Ishikawa (cell line): ENCODE measurements at regions not wholly inside any gene's neighbourhood (a gene's known extent, or its start where the extent isn't known, plus 50 kb on each side); places are given as distances from the start of the nearest gene placed in this dataset.

Experiments
- CEBPB ChIP-seq: IDR thresholded peaks from 2 replicates; pipeline ENCODE4 v1.6.1; 2012
- EGR1 ChIP-seq: IDR thresholded peaks from 2 replicates; pipeline ENCODE4 v1.6.1; 2012
- EP300 ChIP-seq: IDR thresholded peaks from 2 replicates; pipeline ENCODE4 v1.6.1; 2012; ENCODE audit warnings: borderline replicate concordance
- NFIC ChIP-seq: IDR thresholded peaks from 2 replicates; pipeline ENCODE4 v1.6.1; 2012
- RAD21 ChIP-seq: IDR thresholded peaks from 2 replicates; pipeline ENCODE4 v1.6.1; 2012; ENCODE audit warnings: low read depth
- TAF1 ChIP-seq: IDR thresholded peaks from 2 replicates; pipeline ENCODE4 v1.6.1; 2012; ENCODE audit warnings: low read depth, mild to moderate bottlenecking
- TCF12 ChIP-seq: IDR thresholded peaks from 2 replicates; pipeline ENCODE4 v1.6.1; 2012; ENCODE audit warnings: low read depth
- YY1 ChIP-seq: IDR thresholded peaks from 2 replicates; pipeline ENCODE4 v1.6.1; 2012; ENCODE audit warnings: low read depth
- TF ChIP-seq, protein P1 (sequence below): IDR thresholded peaks from 2 replicates; pipeline ENCODE4 v1.6.1; 2012
- TF ChIP-seq, protein P2 (sequence below): IDR thresholded peaks from 2 replicates; pipeline ENCODE4 v1.6.1; 2012; ENCODE audit warnings: low read depth, mild to moderate bottlenecking

DNA sequence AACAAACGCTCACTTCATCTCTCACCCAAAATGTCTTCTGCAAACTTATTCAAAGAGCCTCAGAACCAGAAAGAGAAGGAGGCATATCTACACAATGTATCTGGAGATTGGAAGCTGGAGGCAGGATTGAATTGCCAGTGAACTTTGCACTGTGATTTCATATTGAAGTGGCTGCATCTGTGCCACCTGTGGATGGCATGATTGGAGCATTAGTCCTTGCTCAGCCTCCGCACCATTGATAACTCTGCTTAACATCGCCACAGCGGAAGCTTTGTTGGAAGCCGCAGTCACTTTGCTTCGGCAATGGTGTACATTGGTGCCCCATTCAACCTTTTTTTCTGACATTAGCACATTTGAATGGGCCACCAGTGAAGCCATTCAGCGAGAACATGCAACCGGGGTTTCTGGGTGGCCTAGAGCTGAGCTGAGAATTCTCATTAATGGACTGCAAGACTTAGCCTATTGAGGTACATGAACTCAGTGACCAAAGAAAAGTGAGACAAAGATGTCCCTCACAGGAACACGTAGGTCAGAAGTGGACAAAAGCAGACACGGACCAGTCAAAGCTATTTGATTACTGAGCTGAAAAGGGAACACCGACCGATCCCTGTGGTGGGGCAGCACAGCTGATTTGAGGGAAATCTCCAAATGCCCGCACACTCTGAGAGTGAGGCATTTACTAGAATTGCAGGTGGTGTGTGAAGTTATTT, 130.4 kb downstream of the BRMS1L start:
- no peak for TF ChIP-seq EGR1
- TF ChIP-seq, protein P1, sequence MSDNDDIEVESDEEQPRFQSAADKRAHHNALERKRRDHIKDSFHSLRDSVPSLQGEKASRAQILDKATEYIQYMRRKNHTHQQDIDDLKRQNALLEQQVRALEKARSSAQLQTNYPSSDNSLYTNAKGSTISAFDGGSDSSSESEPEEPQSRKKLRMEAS = no peak
- no peak for TF ChIP-seq YY1
- TF ChIP-seq, protein P2, sequence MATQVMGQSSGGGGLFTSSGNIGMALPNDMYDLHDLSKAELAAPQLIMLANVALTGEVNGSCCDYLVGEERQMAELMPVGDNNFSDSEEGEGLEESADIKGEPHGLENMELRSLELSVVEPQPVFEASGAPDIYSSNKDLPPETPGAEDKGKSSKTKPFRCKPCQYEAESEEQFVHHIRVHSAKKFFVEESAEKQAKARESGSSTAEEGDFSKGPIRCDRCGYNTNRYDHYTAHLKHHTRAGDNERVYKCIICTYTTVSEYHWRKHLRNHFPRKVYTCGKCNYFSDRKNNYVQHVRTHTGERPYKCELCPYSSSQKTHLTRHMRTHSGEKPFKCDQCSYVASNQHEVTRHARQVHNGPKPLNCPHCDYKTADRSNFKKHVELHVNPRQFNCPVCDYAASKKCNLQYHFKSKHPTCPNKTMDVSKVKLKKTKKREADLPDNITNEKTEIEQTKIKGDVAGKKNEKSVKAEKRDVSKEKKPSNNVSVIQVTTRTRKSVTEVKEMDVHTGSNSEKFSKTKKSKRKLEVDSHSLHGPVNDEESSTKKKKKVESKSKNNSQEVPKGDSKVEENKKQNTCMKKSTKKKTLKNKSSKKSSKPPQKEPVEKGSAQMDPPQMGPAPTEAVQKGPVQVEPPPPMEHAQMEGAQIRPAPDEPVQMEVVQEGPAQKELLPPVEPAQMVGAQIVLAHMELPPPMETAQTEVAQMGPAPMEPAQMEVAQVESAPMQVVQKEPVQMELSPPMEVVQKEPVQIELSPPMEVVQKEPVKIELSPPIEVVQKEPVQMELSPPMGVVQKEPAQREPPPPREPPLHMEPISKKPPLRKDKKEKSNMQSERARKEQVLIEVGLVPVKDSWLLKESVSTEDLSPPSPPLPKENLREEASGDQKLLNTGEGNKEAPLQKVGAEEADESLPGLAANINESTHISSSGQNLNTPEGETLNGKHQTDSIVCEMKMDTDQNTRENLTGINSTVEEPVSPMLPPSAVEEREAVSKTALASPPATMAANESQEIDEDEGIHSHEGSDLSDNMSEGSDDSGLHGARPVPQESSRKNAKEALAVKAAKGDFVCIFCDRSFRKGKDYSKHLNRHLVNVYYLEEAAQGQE = no peak
- TF ChIP-seq RAD21 = no peak
- TF ChIP-seq TAF1 = no peak
- TF ChIP-seq TCF12 = no peak
- TF ChIP-seq NFIC = no peak
- TF ChIP-seq EP300 = no peak
- TF ChIP-seq CEBPB = no peak
